ENCODE measurements at regions not wholly inside any gene's neighbourhood (a gene's known extent, or its start where the extent isn't known, plus 50 kb on each side); places are given as distances from the start of the nearest gene placed in this dataset.
"Not testable (repeated sequence)": the region's sequence is repeated elsewhere in the genome, so short reads cannot be mapped to it uniquely, and the experiment has no call there.

- Histone ChIP-seq H3K27ac (no peak overlapping the region), H3K9me3 (no peaks in the 10 kb centered on the region), H3K36me3 (no peaks in the 10 kb centered on the region), H3K27me3 (replicated peaks; ENCODE audit: insufficient read depth) (no peaks in the 10 kb centered on the region), H3K4me3 (no peak overlapping the region), H3K4me1 (replicated peaks) (no peaks in the 10 kb centered on the region)
- DNase-seq (ENCODE audit: low spot score) = no peak
- TF ChIP-seq, protein P1, sequence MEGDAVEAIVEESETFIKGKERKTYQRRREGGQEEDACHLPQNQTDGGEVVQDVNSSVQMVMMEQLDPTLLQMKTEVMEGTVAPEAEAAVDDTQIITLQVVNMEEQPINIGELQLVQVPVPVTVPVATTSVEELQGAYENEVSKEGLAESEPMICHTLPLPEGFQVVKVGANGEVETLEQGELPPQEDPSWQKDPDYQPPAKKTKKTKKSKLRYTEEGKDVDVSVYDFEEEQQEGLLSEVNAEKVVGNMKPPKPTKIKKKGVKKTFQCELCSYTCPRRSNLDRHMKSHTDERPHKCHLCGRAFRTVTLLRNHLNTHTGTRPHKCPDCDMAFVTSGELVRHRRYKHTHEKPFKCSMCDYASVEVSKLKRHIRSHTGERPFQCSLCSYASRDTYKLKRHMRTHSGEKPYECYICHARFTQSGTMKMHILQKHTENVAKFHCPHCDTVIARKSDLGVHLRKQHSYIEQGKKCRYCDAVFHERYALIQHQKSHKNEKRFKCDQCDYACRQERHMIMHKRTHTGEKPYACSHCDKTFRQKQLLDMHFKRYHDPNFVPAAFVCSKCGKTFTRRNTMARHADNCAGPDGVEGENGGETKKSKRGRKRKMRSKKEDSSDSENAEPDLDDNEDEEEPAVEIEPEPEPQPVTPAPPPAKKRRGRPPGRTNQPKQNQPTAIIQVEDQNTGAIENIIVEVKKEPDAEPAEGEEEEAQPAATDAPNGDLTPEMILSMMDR (IDR thresholded peaks at IDR 0.05) = no peak
- TF ChIP-seq POLR2A (IDR thresholded peaks at IDR 0.05) (no peak), POLR2AphosphoS5 (IDR thresholded peaks at IDR 0.05) (no peak)
- intact Hi-C loops (cut with DNase I) = no loop called here
These were observed 1077.5 kb downstream of the PCDH9 start for GRCh38 chr13:66152596-66152995.

- H3K27me3 ChIP-seq (replicated peaks; ENCODE audit: insufficient read depth); H3K4me3 ChIP-seq; H3K27ac ChIP-seq; DNase-seq (ENCODE audit: low spot score); H3K36me3 ChIP-seq; intact Hi-C loops (cut with DNase I); H3K4me1 ChIP-seq (replicated peaks); H3K9me3 ChIP-seq: not testable (repeated sequence)
- WGBS = 94% methylated on average over 11 of the region's 11 CpGs
These were observed 1085.8 kb downstream of the PCDH9 start for GRCh38 chr13:66144357-66144756.

DNA sequence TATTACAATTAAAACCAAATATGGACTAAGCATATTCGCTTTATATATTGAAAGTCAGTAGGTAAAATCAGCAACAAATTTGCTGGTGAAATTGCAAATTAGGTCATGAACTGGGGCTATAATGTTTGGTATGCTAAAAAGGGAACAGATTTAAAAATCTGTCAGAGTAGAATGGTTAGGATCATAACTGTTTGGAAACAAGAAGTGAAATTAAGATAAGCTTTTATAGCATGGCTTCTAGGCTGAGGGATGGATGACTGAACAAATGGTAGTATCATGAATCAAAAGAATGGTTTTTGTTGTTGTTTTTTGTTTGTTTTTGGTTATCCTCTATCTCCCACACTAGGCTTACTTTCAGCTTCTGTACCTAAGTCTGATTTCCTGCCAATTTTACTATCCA is 1090.4 kb downstream of the PCDH9 start:
- WGBS = 88% methylated on average over 1 of the region's 1 CpG
- H3K4me3 ChIP-seq = no peak overlapping the region
- no peaks in the 10 kb centered on the region for H3K27me3 ChIP-seq (replicated peaks; ENCODE audit: insufficient read depth)
- no peak overlapping the region for H3K27ac ChIP-seq
- no peaks in the 10 kb centered on the region for H3K4me1 ChIP-seq (replicated peaks)
- no peaks in the 10 kb centered on the region for H3K9me3 ChIP-seq
- intact Hi-C loops (cut with DNase I) = no loop called here
- TF ChIP-seq POLR2A (IDR thresholded peaks at IDR 0.05) (no peak), POLR2AphosphoS5 (IDR thresholded peaks at IDR 0.05) (no peak)
- TF ChIP-seq, protein P1 (IDR thresholded peaks at IDR 0.05) = no peak
- no peak for DNase-seq (ENCODE audit: low spot score)
- no peaks in the 10 kb centered on the region for H3K36me3 ChIP-seq

DNA sequence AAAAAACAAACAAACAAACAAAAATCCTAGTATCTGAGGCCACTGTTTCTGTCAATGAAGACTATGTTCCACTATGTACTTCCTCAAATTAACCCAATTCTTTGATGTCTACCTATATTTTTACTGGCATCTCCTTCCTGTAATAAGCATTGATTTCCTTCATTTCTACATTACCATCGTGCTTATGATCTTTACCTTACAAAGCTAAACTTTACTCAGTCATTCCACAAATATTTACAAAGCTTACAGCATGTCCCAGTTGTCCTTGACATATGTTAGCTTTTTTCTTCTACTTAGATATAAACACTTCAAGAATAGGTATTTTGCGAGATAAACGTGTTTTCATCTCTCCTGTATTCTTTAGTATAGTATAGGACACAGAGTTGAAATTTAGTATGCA is 1090.9 kb downstream of the PCDH9 start:
- 36% methylated on average over 3 of the region's 3 CpGs for WGBS

DNA sequence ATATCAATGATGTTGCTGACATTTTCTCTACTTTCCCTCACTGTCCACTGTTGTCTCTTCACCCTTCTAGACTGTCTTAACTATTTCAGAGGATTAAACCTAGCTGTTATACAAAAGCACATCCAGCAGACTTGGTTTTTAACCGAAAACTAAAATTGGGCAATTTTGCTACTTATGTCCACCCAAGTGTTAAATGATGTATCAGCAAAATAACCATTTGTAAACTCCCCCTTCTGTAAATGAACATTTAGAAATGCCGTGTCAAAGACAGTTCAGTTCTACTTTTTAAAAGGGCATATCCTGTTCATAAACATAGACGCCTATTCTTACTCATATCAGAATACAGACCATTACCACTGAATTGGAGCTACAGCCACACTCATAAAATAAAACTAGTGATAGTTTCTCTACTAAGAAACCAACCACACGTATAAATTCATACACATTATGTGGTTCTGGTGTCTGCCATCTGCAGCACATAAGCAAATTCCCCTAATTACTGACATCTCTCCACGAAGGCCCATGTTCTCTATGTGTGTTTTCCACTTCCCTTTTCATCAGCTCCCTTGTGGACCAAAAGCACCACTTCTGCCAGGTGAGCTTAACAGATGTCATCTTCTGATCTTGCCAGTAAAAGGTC is 1091.8 kb downstream of the PCDH9 start:
- TF ChIP-seq POLR2A (IDR thresholded peaks at IDR 0.05) (no peak), POLR2AphosphoS5 (IDR thresholded peaks at IDR 0.05) (no peak)
- TF ChIP-seq, protein P1 (IDR thresholded peaks at IDR 0.05) = no peak
- no peak overlapping the region for H3K27ac ChIP-seq
- H3K4me3 ChIP-seq = no peak overlapping the region
- intact Hi-C loops (cut with DNase I) = no loop called here
- no peaks in the 10 kb centered on the region for H3K4me1 ChIP-seq (replicated peaks)
- H3K36me3 ChIP-seq = no peaks in the 10 kb centered on the region
- 84% methylated on average over 5 of the region's 5 CpGs for WGBS
- no peaks in the 10 kb centered on the region for H3K27me3 ChIP-seq (replicated peaks; ENCODE audit: insufficient read depth)
- no peaks in the 10 kb centered on the region for H3K9me3 ChIP-seq
- no peak for DNase-seq (ENCODE audit: low spot score)

More for the DNA sequence above, 1090.9 kb downstream of the PCDH9 start:
- Histone ChIP-seq H3K9me3 (no peaks in the 10 kb centered on the region), H3K4me3 (no peak overlapping the region), H3K4me1 (replicated peaks) (no peaks in the 10 kb centered on the region), H3K27me3 (replicated peaks; ENCODE audit: insufficient read depth) (no peaks in the 10 kb centered on the region), H3K27ac (no peak overlapping the region), H3K36me3 (no peaks in the 10 kb centered on the region)
- intact Hi-C loops (cut with DNase I) = no loop called here
- TF ChIP-seq, protein P1 (IDR thresholded peaks at IDR 0.05) = no peak
- TF ChIP-seq POLR2AphosphoS5 (IDR thresholded peaks at IDR 0.05) = no peak
- TF ChIP-seq POLR2A (IDR thresholded peaks at IDR 0.05) = no peak
- DNase-seq (ENCODE audit: low spot score) = no peak

Data from prostate gland (tissue), 2 donors.